NCI-H146 treated with DMSO at 0.1 percent for 48 hours (cell line): ENCODE measurements at regions not wholly inside any gene's neighbourhood (a gene's known extent, or its start where the extent isn't known, plus 50 kb on each side); places are given as distances from the start of the nearest gene placed in this dataset.

Experiments used
- DNase-seq: peaks from one replicate; lab custom pipeline; 2025; ENCODE audit not compliant: unreplicated experiment; lab: John Stamatoyannopoulos, UW

- DNase-seq, result no peak
Observed at GRCh38 chr12:67832155-67832554, 157.1 kb upstream of the IFNG-AS1 start.

- DNase-seq, result no peak
Observed at GRCh38 chr12:67833602-67834001, 155.6 kb upstream of the IFNG-AS1 start.

GRCh38 chr12:67837876-67838275, 151.4 kb upstream of the IFNG-AS1 start:
- DNase-seq, result no peak

GRCh38 chr12:67842124-67842523, 147.1 kb upstream of the IFNG-AS1 start:
- DNase-seq, result no peak

- DNase-seq, result no peak
Observed at GRCh38 chr12:67843257-67843656, 146.0 kb upstream of the IFNG-AS1 start.

GRCh38 chr12:67852701-67853100, 136.5 kb upstream of the IFNG-AS1 start:
- DNase-seq, result no peak

GRCh38 chr12:67853204-67853603, 136.0 kb upstream of the IFNG-AS1 start:
- DNase-seq, result no peak

- DNase-seq, result no peak
Observed at GRCh38 chr12:67854351-67854750, 134.9 kb upstream of the IFNG-AS1 start.

- DNase-seq, result no peak
Observed at GRCh38 chr12:67855103-67855502, 134.1 kb upstream of the IFNG-AS1 start.

GRCh38 chr12:67871231-67871630, 118.0 kb upstream of the IFNG-AS1 start:
- no peak for DNase-seq

- no peak for DNase-seq
Observed at GRCh38 chr12:67873355-67873754, 115.9 kb upstream of the IFNG-AS1 start.

GRCh38 chr12:67876305-67876915, 112.8 kb upstream of the IFNG-AS1 start:
- no peak for DNase-seq

GRCh38 chr12:67877727-67878126, 111.5 kb upstream of the IFNG-AS1 start:
- no peak for DNase-seq

GRCh38 chr12:67879937-67880336, 109.3 kb upstream of the IFNG-AS1 start:
- no peak for DNase-seq

GRCh38 chr12:67881565-67881964, 107.7 kb upstream of the IFNG-AS1 start:
- DNase-seq, result no peak

GRCh38 chr12:67884596-67884995, 104.7 kb upstream of the IFNG-AS1 start:
- DNase-seq, result no peak

- DNase-seq, result no peak
Observed at GRCh38 chr12:67885375-67886169, 103.7 kb upstream of the IFNG-AS1 start.

GRCh38 chr12:67887065-67887464, 102.2 kb upstream of the IFNG-AS1 start:
- no peak for DNase-seq

GRCh38 chr12:67889931-67890330, 99.3 kb upstream of the IFNG-AS1 start:
- no peak for DNase-seq

GRCh38 chr12:67890726-67891258, 98.5 kb upstream of the IFNG-AS1 start:
- DNase-seq, result no peak

- DNase-seq, result no peak
Observed at GRCh38 chr12:67891596-67891995, 97.7 kb upstream of the IFNG-AS1 start.

GRCh38 chr12:67892259-67893021, 96.8 kb upstream of the IFNG-AS1 start:
- DNase-seq, result no peak
